SH-SY5Y (cell line): ENCODE measurements at regions not wholly inside any gene's neighbourhood (a gene's known extent, or its start where the extent isn't known, plus 50 kb on each side); places are given as distances from the start of the nearest gene placed in this dataset.

Experiments used
- GATA2 ChIP-seq: IDR thresholded peaks from 2 replicates; pipeline ENCODE4 v1.6.1; 2011; ENCODE audit warnings: mild to moderate bottlenecking, low read depth, low read length
- GATA3 ChIP-seq: IDR thresholded peaks from 2 replicates; pipeline ENCODE4 v1.6.1; 2011; ENCODE audit warnings: low read depth, mild to moderate bottlenecking, low read length, moderate library complexity

- no peak for TF ChIP-seq GATA3
- no peak for TF ChIP-seq GATA2
Observed at GRCh38 chr9:73270967-73271721, 119.5 kb downstream of the ANXA1 start.

GRCh38 chr9:73280113-73280512 is 128.4 kb downstream of the ANXA1 start:
- TF ChIP-seq GATA3 (no peak), GATA2 (no peak)

- TF ChIP-seq GATA3 (no peak), GATA2 (no peak)
Observed at GRCh38 chr9:73284377-73284776, 132.7 kb downstream of the ANXA1 start.

- no peak for TF ChIP-seq GATA2
- TF ChIP-seq GATA3 = no peak
Observed at GRCh38 chr9:73294336-73294735, 142.7 kb downstream of the ANXA1 start.

GRCh38 chr9:73325983-73326382 is 174.3 kb downstream of the ANXA1 start:
- no peak for TF ChIP-seq GATA2
- TF ChIP-seq GATA3 = no peak

DNA sequence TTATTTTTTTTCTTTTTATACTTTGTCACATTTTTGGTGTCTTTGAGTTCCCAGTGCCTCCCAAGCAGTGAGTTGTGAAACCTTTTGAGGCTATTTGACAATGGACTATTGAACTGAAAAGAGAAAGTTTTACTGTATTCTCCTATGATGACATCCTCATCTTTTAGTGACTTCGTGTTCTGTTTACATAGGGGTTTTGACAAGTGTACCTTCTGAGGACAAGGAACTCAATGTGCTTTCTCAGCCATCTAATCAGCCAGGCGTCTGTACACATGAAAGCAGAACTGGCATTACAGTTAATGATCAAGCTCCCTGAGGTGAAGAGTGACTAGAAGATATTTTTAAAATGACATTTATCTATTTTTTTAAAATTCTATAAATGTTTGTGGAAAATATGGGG is 175.5 kb downstream of the ANXA1 start:
- TF ChIP-seq GATA3 = no peak
- no peak for TF ChIP-seq GATA2

GRCh38 chr9:73344060-73344459 is 192.4 kb downstream of the ANXA1 start:
- TF ChIP-seq GATA3 = no peak
- no peak for TF ChIP-seq GATA2

DNA sequence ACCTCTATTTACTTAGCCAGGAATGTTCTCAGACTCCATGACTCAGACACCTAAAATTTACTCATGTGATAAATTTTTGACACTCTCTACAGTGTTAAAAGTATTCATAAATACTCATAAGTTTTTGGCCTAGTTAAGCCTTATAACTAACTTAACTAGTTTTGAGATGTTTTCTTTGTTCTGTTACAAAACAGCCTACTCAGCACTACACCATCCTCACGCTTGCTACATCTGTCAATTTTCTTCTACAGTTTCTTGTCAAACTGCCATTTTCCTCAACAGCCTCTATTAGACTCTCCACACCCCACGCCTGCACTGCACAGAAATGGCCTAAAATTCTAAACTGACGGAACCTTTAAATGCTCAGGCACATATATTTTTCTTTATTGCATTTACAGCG is 195.5 kb downstream of the ANXA1 start:
- TF ChIP-seq GATA2 (no peak), GATA3 (no peak)

DNA sequence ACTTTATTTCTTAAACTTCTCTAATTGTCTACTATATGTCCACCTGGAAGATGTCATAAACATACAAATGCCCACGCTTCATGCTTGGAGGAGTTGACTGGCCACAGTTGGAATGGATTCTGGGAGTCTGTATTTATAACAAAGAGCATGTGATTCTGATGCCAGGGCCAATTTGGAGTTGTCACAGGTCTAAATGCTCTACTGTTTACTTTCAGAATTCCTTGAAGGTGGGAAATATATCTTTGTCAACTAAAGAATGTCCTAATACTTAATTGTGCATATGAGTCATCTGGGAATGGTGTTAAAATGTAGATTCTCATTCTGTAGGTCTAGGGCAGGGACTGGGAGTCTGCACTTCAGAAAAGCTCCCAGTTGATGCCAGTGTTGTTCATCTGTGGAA is 196.1 kb downstream of the ANXA1 start:
- TF ChIP-seq GATA3 = no peak
- no peak for TF ChIP-seq GATA2

- TF ChIP-seq GATA2 (no peak), GATA3 (no peak)
Observed at GRCh38 chr9:73348471-73348870, 196.8 kb downstream of the ANXA1 start.

GRCh38 chr9:73349476-73349875 is 197.8 kb downstream of the ANXA1 start:
- TF ChIP-seq GATA3 = no peak
- no peak for TF ChIP-seq GATA2

GRCh38 chr9:73357607-73358006 is 205.9 kb downstream of the ANXA1 start:
- TF ChIP-seq GATA3 (no peak), GATA2 (no peak)

- no peak for TF ChIP-seq GATA3
- no peak for TF ChIP-seq GATA2
Observed at GRCh38 chr9:73370053-73370452, 218.4 kb downstream of the ANXA1 start.

GRCh38 chr9:73371801-73372200 is 220.1 kb downstream of the ANXA1 start:
- no peak for TF ChIP-seq GATA2
- no peak for TF ChIP-seq GATA3

- no peak for TF ChIP-seq GATA2
- TF ChIP-seq GATA3 = no peak
Observed at GRCh38 chr9:73380411-73380810, 228.7 kb downstream of the ANXA1 start.
